ENCODE measurements at regions not wholly inside any gene's neighbourhood (a gene's known extent, or its start where the extent isn't known, plus 50 kb on each side); places are given as distances from the start of the nearest gene placed in this dataset.

- no peak overlapping the region for H3K4me3 ChIP-seq (replicated peaks in 1 of 3; ENCODE audit: insufficient read depth in 1 of 3, low read depth in 1 of 3, low read length in 3 of 3)
- H3K9me3 ChIP-seq (replicated peaks; ENCODE audit: control insufficient read depth, insufficient read depth, low read length) = no peaks in the 10 kb centered on the region
- CTCF ChIA-PET = no interaction called here
- no peaks in the 10 kb centered on the region for H3K36me3 ChIP-seq (ENCODE audit: control insufficient read depth in 2 of 2, extremely low read depth in 1 of 2, insufficient read depth in 2 of 2, low read length in 2 of 2)
- intact Hi-C loops (cut with micrococcal nuclease) = no loop called here
- H3K79me2 ChIP-seq (ENCODE audit: control insufficient read depth, insufficient read depth, low read length) = no peaks in the 10 kb centered on the region
- FAIRE-seq (no peak), DNase-seq (ENCODE audit: low read depth, low spot score) (no peak)
- no peak overlapping the region for H3K4me2 ChIP-seq (ENCODE audit: insufficient read depth, low read length)
- H3K9ac ChIP-seq (replicated peaks; ENCODE audit: extremely low read depth, insufficient read depth, low read length) = no peak overlapping the region
- BruUV-seq (replicated peaks) = no TSS peak
- no peak overlapping the region for H3K27ac ChIP-seq (ENCODE audit: insufficient read depth, low read depth, low read length)
- H4K20me1 ChIP-seq (replicated peaks; ENCODE audit: control insufficient read depth, extremely low read depth, insufficient read depth, low read length) = no peaks in the 10 kb centered on the region
- no peaks in the 10 kb centered on the region for H3K4me1 ChIP-seq (ENCODE audit: control insufficient read depth, extremely low read depth, insufficient read depth, low read length)
- dilution Hi-C loops (cut with MboI; ENCODE audit: extremely low pct_ligation_motif_present, low sequenced_read_pairs) = no loop called here
- no peaks in the 10 kb centered on the region for H3K9me1 ChIP-seq (replicated peaks; ENCODE audit: control insufficient read depth, extremely low read depth, insufficient read depth, low read length)
- H2AFZ ChIP-seq (ENCODE audit: low read depth, low read length) = no peak overlapping the region
- H3K27me3 ChIP-seq (ENCODE audit: control insufficient read depth in 2 of 2, insufficient read depth in 2 of 2, low read length in 2 of 2) = no peaks in the 10 kb centered on the region
- TF ChIP-seq EZH2 (IDR thresholded peaks at IDR 0.05; ENCODE audit: borderline replicate concordance, low read depth, low read length, severe bottlenecking) (no peak), FOS (IDR thresholded peaks at IDR 0.05; ENCODE audit: borderline replicate concordance, insufficient read depth, low read length) (no peak), CTCF (IDR thresholded peaks at IDR 0.05; ENCODE audit: extremely low read depth in 1 of 2, insufficient read depth in 1 of 2, low read depth in 1 of 2, low read length in 2 of 2) (no peak), POLR2AphosphoS5 (IDR thresholded peaks at IDR 0.05; ENCODE audit: insufficient read depth, low read depth, low read length) (no peak), GATA2 (IDR thresholded peaks at IDR 0.05; ENCODE audit: insufficient read depth, insufficient read length, low read depth, low read length) (no peak), JUN (IDR thresholded peaks at IDR 0.05; ENCODE audit: borderline replicate concordance, insufficient read depth, insufficient read length, low read depth) (no peak)
- TF ChIP-seq, protein P1, sequence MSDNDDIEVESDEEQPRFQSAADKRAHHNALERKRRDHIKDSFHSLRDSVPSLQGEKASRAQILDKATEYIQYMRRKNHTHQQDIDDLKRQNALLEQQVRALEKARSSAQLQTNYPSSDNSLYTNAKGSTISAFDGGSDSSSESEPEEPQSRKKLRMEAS (IDR thresholded peaks at IDR 0.05; ENCODE audit: insufficient read depth, insufficient read length) = no peak
- POLR2A ChIA-PET = no interaction called here
Observed at GRCh38 chr7:13508586-13508985, 480.9 kb downstream of the ETV1 start.

All from endothelial cell of umbilical vein (primary cell).